ENCODE measurements at regions not wholly inside any gene's neighbourhood (a gene's known extent, or its start where the extent isn't known, plus 50 kb on each side); places are given as distances from the start of the nearest gene placed in this dataset.
"Not testable (repeated sequence)": the region's sequence is repeated elsewhere in the genome, so short reads cannot be mapped to it uniquely, and the experiment has no call there.

DNA sequence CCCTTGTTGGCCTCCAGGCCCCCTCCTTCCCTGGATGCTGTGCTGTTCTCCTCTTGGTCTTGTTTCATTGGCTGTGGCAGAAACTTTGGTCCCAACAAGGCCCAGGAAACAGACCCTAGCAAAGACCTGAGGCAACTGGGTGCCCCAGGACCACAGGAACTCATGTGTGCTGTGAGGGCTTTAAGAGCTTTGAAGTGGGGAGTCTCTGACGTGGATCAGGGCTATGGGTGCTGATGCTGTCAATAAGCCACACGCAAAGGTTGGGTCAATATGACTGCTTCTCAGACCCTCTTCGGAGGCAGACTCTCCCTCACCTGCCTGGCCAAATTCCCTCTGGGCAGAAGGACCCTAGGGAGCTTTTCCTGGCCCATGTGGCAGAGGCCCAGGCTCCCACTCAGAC, 91.5 kb upstream of the MLN start:
- no peak for DNase-seq (ENCODE audit: low read depth)

DNA sequence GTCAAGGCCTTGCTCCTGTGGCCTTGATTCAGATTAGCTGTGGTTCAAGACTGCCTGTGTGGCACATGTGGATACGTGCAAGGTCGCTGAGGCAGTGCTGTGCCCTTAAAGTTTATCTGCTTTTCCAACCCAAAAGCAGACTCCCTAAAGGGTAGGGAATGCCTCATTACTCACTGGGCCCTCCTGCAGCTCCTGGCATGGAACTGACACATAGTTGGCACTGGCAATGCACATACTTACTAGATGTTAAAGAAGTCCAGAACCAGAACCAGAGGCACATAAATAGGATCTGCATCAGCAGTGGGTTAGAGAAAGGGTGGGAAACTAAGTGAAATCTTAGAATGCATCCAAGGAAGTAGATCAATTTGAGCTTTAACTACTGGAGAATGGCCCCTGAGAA, 90.6 kb upstream of the MLN start:
- no peak for DNase-seq (ENCODE audit: low read depth)

DNA sequence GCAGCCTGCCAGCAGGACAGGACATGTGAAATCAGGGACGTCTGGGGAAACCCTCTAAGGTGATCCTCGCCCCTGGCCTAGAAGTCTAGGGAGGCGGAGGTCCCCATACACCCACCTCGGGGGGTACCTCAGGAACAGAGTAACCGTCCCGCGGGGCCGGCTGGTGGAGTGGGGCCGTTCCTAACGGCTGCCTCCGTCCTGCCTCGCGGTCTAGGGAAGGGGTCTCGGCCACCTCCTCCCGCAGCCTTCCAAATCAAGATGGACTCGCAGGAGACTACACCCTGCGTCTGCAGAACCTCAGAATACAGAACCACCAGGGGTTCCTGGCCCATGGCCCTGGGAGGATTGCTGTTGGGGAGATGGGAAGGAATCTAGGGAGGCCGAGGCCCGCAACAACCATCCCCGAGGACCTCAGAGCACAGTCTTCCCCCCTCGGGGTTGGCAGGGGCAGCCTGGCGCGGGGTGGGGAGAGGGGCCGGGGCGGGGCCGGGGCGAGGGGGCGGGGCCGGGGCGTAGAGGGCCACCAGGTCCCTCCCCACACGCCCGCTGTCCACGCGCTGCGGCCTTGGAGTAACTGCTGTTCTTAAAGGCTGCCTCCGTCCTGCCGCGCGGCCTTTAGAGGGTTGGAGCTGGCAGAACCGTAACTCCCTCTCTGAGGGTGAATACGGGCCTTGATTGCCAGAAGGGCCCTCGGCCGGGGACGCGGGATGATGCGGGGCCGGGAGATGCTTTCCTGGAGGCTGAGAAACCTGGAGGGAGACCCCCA, 89.0 kb upstream of the MLN start:
- no peak for DNase-seq (ENCODE audit: low read depth)

DNA sequence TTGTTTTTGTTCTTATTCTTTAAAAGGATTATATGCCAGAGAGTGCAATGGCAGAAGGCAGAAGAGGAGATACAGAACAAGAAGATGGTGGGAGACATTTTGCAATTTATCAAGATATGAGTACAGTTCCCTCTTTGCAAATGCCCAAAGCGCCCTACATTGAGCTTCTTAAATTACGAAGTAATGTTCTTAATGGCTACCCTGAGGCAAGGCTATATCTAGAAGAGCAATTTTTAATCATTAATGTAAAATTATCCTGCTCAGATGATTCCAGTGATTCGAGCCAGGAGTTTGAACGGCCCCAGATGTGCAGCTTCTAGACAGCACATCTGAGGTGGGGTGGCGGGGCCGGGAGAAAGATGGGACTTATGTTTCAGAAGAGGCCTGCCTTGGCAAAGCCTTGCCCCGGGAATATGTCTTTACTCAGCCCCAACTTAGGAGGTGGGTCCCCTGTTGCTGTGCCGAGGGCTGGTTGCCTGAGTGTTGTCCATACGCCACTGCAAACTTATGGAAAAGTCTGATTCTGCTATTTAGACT, 84.9 kb upstream of the MLN start:
- DNase-seq (ENCODE audit: low read depth) = no peak

DNA sequence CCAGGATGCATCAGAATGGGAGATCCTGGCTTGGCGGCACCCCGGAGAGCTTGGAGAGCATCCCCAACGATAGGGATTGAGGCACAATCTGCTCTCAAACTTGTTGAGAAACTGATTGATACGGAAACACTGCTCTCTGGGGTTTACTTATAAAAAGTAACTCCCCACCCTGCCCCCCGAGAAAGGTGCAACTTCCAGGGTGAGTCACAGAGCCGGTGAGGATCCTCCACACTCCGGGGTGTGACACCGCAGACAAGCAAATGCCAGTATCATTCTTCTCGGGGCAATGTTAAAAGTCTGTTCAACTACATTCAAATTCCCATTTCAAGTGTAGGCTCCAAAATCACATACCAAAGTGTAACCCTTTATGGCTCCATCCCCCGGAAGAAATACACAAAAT, 84.4 kb upstream of the MLN start:
- no peak for DNase-seq (ENCODE audit: low read depth)

DNA sequence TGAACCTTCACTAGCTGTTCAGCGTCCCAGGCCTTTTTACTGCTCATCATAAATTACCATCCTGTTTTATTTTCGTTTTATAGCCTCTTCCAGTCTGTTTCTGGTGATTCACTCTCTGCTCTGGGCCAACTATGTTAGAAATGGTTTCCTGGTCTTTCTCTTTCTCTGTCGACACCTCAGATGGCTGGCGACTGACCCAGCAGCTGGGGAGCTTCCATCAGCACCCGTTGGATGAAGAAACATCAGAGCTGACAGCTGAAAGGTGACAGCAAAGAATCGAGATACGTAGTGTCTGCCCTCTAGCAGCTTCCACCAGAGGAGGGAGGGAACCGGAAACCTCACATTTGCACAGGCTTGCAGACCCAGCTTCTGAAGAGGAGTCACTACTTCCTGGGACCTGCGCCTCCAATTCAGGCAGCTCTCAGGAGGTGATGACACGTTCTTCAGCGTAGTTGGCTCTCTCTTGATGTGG, 82.9 kb upstream of the MLN start:
- DNase-seq (ENCODE audit: low read depth) = no peak

DNA sequence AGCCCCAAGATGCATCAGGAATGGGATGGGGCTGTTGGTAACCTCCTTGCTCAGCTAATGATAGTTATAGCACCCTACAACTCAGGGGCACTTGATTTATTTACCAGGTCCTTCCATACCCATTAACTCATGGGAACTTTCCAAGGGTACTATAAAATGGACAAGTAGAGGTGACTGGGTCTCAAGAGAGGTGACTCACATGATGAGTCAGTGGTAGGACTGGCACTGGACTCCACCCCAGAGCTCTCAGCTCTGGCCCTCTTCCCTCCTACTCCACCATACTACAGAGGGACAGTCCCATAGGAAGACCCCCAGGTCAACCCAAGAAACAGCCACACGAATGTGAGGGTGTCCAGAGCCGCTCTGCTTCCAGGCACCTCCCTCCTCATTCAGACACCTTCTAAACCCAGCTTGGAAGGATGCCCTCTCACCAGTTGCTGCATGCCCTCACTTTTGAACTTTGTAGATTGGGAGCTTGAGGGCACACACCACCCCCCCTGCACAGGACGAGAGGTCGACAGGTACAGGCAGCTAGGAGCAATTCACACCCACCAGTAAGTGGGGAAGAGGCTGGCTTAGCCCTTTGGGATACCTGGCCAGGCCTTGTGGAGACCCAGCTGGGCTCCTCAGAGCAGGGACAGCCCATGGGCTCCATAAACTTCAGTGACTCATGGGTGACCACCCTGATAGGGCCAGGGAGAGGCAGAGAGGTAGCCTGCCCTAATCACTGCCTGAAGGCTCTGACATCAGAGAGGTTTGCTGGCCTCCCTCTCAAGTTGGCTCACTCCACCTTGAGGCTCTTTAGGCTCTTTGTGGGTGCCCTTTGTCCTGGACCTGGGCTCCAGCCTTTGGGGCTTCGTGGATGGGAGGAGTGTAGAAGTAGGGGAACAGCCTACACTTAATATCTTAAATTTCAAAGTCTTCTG, 81.6 kb upstream of the MLN start:
- no peak for DNase-seq (ENCODE audit: low read depth)

DNA sequence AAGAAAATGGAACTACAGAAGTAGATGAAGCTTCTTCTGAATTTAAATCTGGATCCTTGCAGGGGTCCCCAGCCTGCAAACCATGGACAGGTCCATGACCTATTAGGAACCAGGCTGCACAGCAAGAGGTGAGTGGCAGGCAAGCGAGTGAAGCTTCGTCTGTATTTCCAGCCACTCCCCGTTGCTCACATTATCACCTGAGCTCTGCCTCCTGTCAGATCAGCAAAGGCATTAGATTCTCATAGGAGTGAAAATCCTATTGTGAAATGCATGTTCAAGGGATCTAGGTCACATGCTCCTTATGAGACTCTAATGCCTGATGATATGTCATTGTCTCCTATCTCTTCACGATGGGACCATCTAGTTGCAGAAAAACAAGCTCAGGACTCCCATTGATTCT, 79.8 kb upstream of the MLN start:
- DNase-seq (ENCODE audit: low read depth) = not testable (repeated sequence)

DNA sequence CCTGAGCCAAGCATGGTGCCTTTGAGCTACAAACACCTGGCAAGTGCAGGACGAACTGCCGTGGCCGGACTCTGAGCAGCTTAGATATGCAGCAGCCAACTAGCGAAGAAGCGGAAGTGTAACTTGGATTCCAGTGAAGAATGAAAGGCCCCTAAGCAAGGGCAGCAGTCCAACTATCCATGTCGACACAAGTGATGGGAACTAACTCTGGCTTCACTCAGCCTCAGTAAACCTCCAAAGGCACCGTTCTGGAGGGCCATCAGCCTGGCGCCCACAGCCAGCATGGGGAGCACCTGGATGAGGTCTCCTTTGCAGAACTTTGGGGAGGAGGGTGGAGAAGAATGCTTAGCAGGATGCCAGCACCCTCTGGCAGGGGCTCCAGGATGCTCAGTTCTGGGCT, 78.4 kb upstream of the MLN start:
- DNase-seq (ENCODE audit: low read depth) = no peak

DNA sequence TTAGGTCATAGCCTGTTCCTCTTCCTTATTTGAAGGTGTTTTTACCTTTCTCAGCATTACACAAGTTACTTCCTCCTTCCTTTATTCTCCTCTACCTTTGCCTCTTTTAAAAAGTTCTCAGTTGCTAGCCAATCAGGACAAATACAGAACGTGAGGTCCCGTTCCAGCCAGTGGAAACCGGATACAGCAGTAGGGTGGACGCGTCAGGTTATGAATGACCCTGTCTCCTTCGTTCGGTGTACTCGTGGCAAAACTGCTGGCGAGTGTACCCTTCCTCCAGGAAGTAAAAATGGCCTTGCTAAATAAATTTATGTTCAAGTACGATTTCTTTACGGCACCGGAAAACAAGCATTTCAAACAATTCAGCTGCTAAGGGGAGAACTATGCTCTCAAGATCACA, 77.0 kb upstream of the MLN start:
- no peak for DNase-seq (ENCODE audit: low read depth)

DNA sequence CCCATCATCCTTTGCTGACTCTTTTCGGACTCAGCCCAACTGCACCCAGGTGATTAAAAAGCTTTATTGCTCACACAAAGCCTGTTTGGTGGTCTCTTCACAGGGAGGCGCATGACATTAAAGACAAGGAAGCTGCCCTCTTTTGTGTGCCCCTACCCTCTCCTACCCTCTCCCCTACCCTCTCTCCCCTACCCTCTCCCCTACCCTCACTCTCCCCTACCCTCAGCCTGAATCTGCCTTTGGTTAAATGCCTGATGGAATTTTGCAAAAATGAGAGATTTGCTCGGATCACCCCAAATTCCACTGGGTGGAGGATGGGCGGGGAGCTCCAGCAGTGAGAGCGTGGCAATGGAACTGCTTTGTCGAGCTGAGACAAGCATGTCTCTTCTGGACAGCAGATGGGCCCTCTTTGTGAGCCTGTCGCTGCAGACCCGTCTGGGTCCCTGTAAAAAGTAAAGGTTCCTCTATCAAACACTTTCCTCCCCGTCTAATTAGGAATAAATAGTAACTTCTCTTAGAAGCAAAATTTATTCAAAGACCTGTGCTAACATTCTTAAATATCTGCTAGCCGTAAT, 76.4 kb upstream of the MLN start:
- DNase-seq (ENCODE audit: low read depth) = no peak

DNA sequence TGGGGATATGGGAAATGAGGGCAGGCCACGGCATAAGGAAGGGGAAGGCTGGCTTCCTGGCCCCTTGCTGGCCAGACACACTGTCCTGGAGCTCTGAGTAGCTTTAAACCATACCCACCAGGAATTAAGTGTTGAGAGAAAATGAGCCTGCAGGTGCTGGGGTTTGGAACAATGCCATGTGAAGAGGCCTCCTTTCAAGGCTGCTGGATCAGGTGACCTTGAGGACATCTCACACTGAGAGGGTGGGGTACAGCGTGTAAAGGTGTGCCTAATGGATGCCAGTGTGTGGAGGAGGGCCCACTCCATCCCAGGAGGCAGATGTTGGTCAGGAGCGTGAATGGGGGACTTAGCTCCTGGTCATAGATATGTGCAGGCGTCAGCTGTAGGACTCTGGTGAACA, 74.8 kb upstream of the MLN start:
- DNase-seq (ENCODE audit: low read depth) = no peak

DNA sequence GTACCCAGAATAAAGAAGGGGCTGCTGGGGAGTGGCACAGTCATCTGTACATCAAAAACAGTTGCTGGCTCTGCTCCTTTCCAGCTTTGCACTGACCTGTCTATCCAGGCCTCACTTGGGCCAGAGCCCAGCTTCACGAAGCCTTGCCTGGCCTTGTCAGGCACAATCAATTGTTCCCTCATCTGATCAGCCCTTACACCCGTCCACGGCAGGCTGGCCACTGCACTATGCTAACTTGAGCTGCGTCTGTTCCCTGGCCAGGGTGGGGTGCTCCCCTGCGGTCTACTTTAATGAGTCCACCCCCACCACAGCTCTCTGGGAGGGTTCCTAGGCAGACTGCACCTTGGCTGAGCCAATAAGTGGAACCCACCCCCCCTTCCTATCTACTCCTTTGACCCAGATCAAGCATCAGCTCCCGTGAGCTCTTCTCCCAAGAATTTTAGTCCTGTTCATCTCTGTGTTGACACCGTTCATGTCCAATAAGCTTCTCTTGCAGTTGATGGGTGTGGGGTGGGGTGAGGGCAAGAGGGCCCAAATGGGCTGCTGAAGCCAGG, 74.3 kb upstream of the MLN start:
- DNase-seq (ENCODE audit: low read depth) = no peak

DNA sequence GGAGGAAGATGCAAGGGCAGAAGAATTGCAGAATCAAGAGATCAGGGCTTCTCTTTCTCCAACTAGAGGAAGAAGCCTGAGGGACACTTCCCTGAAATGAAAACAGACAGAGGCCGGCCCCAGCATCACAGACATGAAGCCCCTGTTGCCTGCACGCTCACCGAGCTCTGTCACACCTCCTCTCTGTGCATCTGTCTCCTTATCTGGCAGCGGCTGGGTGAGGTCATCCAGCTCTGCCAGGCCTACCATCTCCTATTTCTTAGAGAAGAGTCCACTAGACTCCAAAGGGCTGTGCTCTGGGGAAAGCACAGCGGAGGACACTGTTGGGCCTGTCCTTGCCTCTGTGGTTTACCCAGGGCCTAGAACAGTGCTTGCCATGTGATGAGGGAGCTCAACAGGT, 71.9 kb upstream of the MLN start:
- no peak for DNase-seq (ENCODE audit: low read depth)

DNA sequence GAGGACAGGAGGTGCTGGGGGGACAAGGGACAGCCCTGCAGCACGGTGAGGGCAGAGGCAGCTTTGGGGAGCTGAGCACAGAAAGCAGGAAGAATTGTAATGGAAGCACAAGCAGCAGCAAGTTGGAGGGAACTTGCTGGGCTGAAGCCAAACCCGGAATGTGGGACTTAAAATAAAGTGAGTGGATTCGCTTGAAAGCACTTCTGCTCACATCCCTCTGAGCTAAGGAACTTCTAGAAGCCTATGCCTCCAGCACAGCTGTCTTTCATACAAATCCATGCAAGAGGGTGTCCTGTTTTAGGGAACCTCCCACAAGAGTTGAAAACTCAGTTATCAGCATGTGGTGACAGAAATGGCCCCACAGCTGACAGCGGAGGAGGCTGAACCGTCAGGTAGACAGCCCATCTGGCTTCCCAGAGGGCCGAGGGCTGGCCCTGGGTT, 71.4 kb upstream of the MLN start:
- no peak for DNase-seq (ENCODE audit: low read depth)

DNA sequence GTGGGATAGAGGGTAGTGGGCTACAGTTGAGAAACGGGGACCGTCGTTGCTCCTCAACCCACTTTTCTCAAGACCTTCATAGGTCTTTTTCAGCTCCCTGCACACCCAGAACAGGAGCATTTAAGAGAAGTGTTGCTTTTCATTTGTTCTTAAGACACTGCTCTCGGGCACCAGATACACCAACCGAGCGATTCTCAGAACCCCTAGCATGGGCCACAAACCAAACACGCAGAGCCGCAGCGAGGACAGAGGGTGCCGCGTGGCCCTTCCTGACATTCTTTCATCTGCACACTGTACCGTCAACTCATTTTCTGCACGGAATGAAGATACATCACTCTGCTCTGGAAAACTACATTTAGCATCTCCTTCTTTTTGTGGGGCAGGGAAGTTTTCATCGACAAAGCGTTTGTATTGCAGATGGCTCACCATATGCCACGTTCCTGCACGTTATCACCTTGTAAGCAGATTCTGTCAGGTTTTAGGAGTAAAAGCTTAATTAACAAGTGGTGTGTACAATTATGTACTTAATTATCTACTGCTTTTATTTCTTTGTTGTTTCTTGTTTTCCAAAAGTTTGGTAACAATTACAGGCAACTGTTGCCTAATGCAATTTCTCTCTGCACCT, 70.4 kb upstream of the MLN start:
- no peak for DNase-seq (ENCODE audit: low read depth)

DNA sequence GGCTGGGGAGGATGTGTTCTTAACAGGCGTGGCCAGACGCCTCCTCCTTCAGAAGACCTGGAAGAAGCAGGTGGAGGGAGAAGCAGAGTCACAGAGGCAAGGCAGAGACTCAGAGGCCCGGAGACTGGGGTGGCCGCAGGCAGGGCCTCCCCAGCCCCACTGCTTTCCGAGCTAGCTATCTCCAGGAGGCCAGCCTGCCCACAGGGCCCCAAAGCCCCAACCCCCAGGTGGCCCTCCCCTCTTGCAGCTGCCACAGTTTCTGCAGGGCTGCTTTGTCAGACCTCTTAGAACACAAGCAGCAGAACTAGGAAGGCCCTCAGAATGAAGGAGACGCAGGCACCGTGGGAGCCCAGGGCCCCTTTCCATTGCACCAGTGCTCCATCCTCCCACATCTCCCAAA, 69.0 kb upstream of the MLN start:
- DNase-seq (ENCODE audit: low read depth) = no peak

DNA sequence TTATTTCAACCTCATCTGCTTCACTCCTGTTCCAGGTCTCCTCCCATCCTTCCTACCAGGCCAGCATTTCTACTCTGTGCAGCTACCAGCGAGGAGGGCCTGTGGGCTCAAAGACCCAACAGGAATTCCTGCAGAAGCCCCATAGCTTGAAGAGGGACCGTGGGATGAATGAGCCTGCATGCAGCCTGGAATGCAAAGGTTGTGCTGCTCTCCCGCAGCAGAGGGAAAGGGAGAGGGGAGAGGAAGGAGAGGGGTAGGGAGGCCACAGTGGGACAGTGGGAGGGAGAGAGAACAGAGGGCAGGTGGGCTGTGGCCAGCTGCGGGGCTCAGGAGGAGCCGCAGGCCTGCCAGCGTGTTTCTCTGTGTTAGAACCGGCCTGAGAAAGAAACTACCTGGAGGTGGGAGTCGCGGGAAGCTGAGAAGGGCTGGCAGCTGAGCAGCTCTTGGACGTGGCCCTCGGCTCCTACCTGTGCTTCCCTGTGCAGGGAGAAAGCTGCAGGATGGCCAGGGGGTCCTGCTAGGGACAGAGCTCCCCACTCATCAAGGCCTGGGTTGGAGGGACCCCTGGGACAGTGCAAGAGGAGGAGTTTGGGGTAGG, 66.1 kb upstream of the MLN start:
- DNase-seq (ENCODE audit: low read depth) = no peak

DNA sequence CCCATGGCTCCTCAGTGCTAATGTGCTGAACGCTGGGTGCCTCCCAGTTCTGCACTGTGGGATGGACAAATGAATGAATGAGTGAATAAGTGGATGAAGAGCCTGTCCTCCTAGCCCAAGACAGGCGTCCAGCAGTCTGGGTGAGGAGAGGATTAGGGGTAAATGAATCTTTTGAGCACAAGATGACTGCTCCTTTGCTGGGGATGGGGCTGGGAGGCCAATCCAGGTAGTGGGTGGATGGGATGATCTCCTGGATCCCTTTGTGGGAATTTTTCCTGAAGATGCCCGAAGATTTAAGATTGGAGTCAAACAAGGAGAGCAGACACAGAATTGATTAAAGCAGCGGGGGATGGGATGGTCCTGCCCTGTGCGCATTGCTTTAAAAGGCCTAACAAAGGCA, 65.3 kb upstream of the MLN start:
- DNase-seq (ENCODE audit: low read depth) = no peak

DNA sequence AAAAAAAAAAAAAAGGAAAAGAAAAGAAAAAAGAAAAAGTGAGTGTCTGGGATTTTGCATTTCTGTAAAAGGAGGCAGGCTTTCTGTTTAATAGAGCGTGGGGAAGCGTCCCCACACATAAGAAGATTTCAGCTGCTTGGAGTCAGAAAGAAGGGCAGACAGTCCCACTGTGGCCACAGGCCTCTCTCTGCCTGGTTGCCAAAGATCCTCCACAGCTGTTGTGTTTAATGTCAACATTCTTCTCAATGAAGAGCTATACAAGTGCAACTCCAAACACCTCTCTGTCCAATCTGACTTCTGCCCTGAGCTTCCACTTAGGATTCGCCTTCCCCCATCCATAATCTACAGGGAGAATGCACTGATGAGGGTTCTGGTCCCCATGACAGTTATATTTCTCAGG, 64.3 kb upstream of the MLN start:
- DNase-seq (ENCODE audit: low read depth) = no peak

DNA sequence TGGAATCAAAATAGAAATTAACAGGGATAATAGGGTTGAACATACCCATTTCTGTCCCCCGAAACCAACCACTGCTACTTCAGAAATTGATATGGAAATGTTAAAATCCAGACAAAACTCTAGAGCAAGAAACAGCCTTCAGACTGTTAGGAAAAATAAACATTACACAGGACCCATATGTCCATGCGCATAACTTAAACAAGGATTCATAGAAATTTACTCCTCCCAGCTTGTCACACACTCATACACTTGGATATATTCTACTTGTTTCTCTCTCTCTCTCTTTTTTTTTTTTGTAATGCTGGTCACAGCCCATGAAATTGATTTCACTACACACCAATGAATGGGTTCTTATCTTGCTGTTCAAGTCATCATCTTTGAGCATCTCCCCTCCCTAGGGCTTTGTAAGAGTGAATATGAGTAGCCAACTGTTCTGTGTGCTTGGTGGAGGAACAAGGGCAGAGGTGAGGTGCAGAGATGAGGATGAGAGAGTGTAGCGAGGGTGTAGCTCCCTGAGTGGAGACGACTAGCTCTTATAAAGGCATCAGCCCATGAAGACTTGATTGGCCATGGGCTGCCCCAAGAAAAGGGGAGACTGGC, 61.8 kb upstream of the MLN start:
- DNase-seq (ENCODE audit: low read depth) = no peak

All from activated T-cell treated with anti-CD3 and anti-CD28 coated beads for 48 hours (primary cell).